KMS-11 (cell line): ENCODE measurements at regions not wholly inside any gene's neighbourhood (a gene's known extent, or its start where the extent isn't known, plus 50 kb on each side); places are given as distances from the start of the nearest gene placed in this dataset.

Experiments used
- H2AFZ ChIP-seq: fragments of 200-600 bp; sonication (generic); 2 replicates; pipeline ENCODE4 v1.6.1; 2016; ENCODE audit warnings: antibody characterized with exemption, mixed run types, low read depth
- H3K27ac ChIP-seq: fragments of 200-600 bp; sonication (generic); 2 replicates; pipeline ENCODE4 v1.6.1; 2016; ENCODE audit warnings: mild to moderate bottlenecking, mixed run types
- H3K27me3 ChIP-seq: fragments of 200-600 bp; sonication (generic); 2 replicates; pipeline ENCODE4 v1.6.1; 2017; ENCODE audit warnings: mild to moderate bottlenecking, low read depth, mixed run types, moderate library complexity; ENCODE audit not compliant: insufficient read depth
- H3K36me3 ChIP-seq: fragments of 200-600 bp; sonication (generic); 2 replicates; pipeline ENCODE4 v1.6.1; 2017; ENCODE audit warnings: mild to moderate bottlenecking, mixed run types; ENCODE audit not compliant: insufficient read depth
- H3K4me1 ChIP-seq: fragments of 200-600 bp; sonication (generic); 2 replicates; pipeline ENCODE4 v1.6.1; 2016; ENCODE audit warnings: mild to moderate bottlenecking, low read depth, mixed run types; ENCODE audit not compliant: poor library complexity, severe bottlenecking
- H3K4me2 ChIP-seq: fragments of 200-600 bp; sonication (generic); 2 replicates; pipeline ENCODE4 v1.7.0; 2016; ENCODE audit warnings: mild to moderate bottlenecking, mixed run types
- H3K4me3 ChIP-seq: fragments of 200-600 bp; sonication (generic); IDR thresholded peaks from 2 replicates; pipeline ENCODE4 v1.6.1; 2017; ENCODE audit warnings: low read depth, low read length, mixed read lengths; ENCODE audit not compliant: insufficient read depth
- H3K79me2 ChIP-seq: fragments of 200-600 bp; sonication (generic); 2 replicates; pipeline ENCODE4 v1.6.1; 2016; ENCODE audit warnings: low read depth, mixed run types; ENCODE audit not compliant: insufficient read depth
- H3K9ac ChIP-seq: fragments of 200-600 bp; sonication (generic); 2 replicates; pipeline ENCODE4 v1.6.1; 2016; ENCODE audit warnings: mild to moderate bottlenecking, mixed run types
- H4K20me1 ChIP-seq: fragments of 200-600 bp; sonication (generic); 2 replicates; pipeline ENCODE4 v1.6.1; 2016; ENCODE audit warnings: mild to moderate bottlenecking, mixed run types; ENCODE audit not compliant: insufficient read depth
- TF ChIP-seq, protein P1 (sequence below): fragments of 200-600 bp; sonication (generic); conservative IDR thresholded peaks from 2 replicates; pipeline ENCODE4 v1.6.1; 2017; ENCODE audit warnings: low read depth, mild to moderate bottlenecking, antibody characterized with exemption, low read length, moderate library complexity, mixed read lengths

DNA sequence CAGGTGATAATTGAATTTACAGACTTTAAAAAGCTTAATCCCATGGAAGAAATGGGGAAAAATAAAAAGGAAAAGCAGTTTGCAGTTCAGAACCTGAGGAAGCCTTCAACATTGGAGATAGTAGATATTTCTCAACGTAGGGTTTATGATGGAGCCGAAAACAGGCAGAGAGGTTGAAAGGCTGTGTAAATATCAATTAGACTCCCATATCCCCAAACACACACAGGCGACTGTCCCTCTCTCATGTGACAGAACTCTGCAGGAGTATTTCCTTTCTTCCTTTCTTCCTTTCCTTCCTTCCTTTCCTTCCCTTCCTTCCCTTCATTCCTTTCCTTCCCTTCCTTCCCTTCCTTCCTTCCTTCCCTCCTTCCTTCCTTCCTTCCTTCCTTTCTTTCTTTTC lies 406.5 kb downstream of the LPIN1 start:
- TF ChIP-seq, protein P1, sequence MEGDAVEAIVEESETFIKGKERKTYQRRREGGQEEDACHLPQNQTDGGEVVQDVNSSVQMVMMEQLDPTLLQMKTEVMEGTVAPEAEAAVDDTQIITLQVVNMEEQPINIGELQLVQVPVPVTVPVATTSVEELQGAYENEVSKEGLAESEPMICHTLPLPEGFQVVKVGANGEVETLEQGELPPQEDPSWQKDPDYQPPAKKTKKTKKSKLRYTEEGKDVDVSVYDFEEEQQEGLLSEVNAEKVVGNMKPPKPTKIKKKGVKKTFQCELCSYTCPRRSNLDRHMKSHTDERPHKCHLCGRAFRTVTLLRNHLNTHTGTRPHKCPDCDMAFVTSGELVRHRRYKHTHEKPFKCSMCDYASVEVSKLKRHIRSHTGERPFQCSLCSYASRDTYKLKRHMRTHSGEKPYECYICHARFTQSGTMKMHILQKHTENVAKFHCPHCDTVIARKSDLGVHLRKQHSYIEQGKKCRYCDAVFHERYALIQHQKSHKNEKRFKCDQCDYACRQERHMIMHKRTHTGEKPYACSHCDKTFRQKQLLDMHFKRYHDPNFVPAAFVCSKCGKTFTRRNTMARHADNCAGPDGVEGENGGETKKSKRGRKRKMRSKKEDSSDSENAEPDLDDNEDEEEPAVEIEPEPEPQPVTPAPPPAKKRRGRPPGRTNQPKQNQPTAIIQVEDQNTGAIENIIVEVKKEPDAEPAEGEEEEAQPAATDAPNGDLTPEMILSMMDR = no peak
- no peak overlapping the region for H3K4me3 ChIP-seq
- H4K20me1 ChIP-seq = no peaks in the 10 kb centered on the region
- no peaks in the 10 kb centered on the region for H3K79me2 ChIP-seq
- H3K27ac ChIP-seq = no peak overlapping the region
- no peak overlapping the region for H3K9ac ChIP-seq
- H3K36me3 ChIP-seq = no peaks in the 10 kb centered on the region
- H3K4me1 ChIP-seq = no peaks in the 10 kb centered on the region
- H3K27me3 ChIP-seq = no peaks in the 10 kb centered on the region
- H2AFZ ChIP-seq = no peak overlapping the region
- no peak overlapping the region for H3K4me2 ChIP-seq

GRCh38 chr2:12155303-12156051 lies 409.0 kb downstream of the LPIN1 start:
- Histone ChIP-seq H3K27ac (no peak overlapping the region), H3K79me2 (no peaks in the 10 kb centered on the region), H3K4me3 (no peak overlapping the region), H3K9ac (no peak overlapping the region), H3K27me3 (no peaks in the 10 kb centered on the region), H3K4me2 (no peak overlapping the region), H2AFZ (no peak overlapping the region), H3K4me1 (no peaks in the 10 kb centered on the region), H3K36me3 (no peaks in the 10 kb centered on the region), H4K20me1 (no peaks in the 10 kb centered on the region)
- TF ChIP-seq, protein P1 = no peak

GRCh38 chr2:12156349-12156748 lies 409.9 kb downstream of the LPIN1 start:
- Histone ChIP-seq H3K4me2 (no peak overlapping the region), H3K4me1 (no peaks in the 10 kb centered on the region), H3K9ac (no peak overlapping the region), H3K79me2 (no peaks in the 10 kb centered on the region), H3K4me3 (no peak overlapping the region), H3K27me3 (no peaks in the 10 kb centered on the region), H2AFZ (no peak overlapping the region), H3K36me3 (no peaks in the 10 kb centered on the region), H4K20me1 (no peaks in the 10 kb centered on the region), H3K27ac (no peak overlapping the region)
- TF ChIP-seq, protein P1 = no peak

- no peaks in the 10 kb centered on the region for H4K20me1 ChIP-seq
- H3K9ac ChIP-seq = no peak overlapping the region
- H3K27ac ChIP-seq = no peak overlapping the region
- H3K4me2 ChIP-seq = no peak overlapping the region
- H3K36me3 ChIP-seq = no peaks in the 10 kb centered on the region
- H2AFZ ChIP-seq = no peak overlapping the region
- no peaks in the 10 kb centered on the region for H3K4me1 ChIP-seq
- TF ChIP-seq, protein P1 = no peak
- H3K4me3 ChIP-seq = no peak overlapping the region
- no peaks in the 10 kb centered on the region for H3K79me2 ChIP-seq
- no peaks in the 10 kb centered on the region for H3K27me3 ChIP-seq
Observed at GRCh38 chr2:12161085-12161484, 414.7 kb downstream of the LPIN1 start.
